ENCODE measurements at regions not wholly inside any gene's neighbourhood (a gene's known extent, or its start where the extent isn't known, plus 50 kb on each side); places are given as distances from the start of the nearest gene placed in this dataset.

- TF ChIP-seq PRDM10 (CRISPR knock-in tag; IDR thresholded peaks at IDR 0.05; ENCODE audit: low read depth), result peak; percentile 86; the same call in 1 of the 2 replicates
- no peak for TF ChIP-seq CEBPZ (IDR thresholded peaks at IDR 0.05; ENCODE audit: low read length)
- 0 out of 2 replicates have a peak, but pooled peaks have one; percentile 71 for TF ChIP-seq MAF1 (CRISPR knock-in tag; IDR thresholded peaks at IDR 0.05; ENCODE audit: borderline replicate concordance)
- peak; percentile 37; the same call in 1 of the 2 replicates for TF ChIP-seq KMT2B (CRISPR knock-in tag; IDR thresholded peaks at IDR 0.05)
- TF ChIP-seq ZNF274 (CRISPR knock-in tag; IDR thresholded peaks at IDR 0.05), result 0 out of 2 replicates have a peak, but pooled peaks have one; percentile 72
- peak; percentile 99 for TF ChIP-seq ZNF556 (CRISPR knock-in tag; IDR thresholded peaks at IDR 0.05; ENCODE audit: borderline replicate concordance)
- TF ChIP-seq SOX5 (CRISPR knock-in tag; IDR thresholded peaks at IDR 0.05; ENCODE audit: borderline replicate concordance), result peak; percentile 99
- TF ChIP-seq SSRP1 (CRISPR knock-in tag; IDR thresholded peaks at IDR 0.05), result peak; percentile 97
- peak; percentile 72; the same call in 1 of the 2 replicates for TF ChIP-seq THAP9 (CRISPR knock-in tag; IDR thresholded peaks at IDR 0.05; ENCODE audit: borderline replicate concordance)
- peak; percentile 95 for TF ChIP-seq SAP130 (CRISPR knock-in tag; IDR thresholded peaks at IDR 0.05; ENCODE audit: low read depth)
- TF ChIP-seq HMG20B (CRISPR knock-in tag; conservative IDR thresholded peaks at IDR 0.05), result peak; percentile 94
- peak; percentile 97 for TF ChIP-seq ZNF501 (CRISPR knock-in tag; IDR thresholded peaks at IDR 0.05)
- TF ChIP-seq TRAFD1 (CRISPR knock-in tag; IDR thresholded peaks at IDR 0.05; ENCODE audit: borderline replicate concordance), result peak; percentile 2; the same call in 1 of the 2 replicates
- TF ChIP-seq ZFYVE20 (CRISPR knock-in tag; IDR thresholded peaks at IDR 0.05; ENCODE audit: borderline replicate concordance, low read depth), result no peak
- TF ChIP-seq MAZ (IDR thresholded peaks at IDR 0.05; ENCODE audit: borderline replicate concordance, low read depth, low read length), result peak; percentile 51; the same call in 1 of the 2 replicates
- TF ChIP-seq MAZ (CRISPR knock-in tag; IDR thresholded peaks at IDR 0.05; ENCODE audit: low read depth), result no peak
- TF ChIP-seq NFKBIZ (CRISPR knock-in tag; IDR thresholded peaks at IDR 0.05), result peak; percentile 98
These were observed 143.5 kb upstream of the AFDN start (continued) for GRCh38 chr6:167683028-167683862.
